ENCODE measurements at regions not wholly inside any gene's neighbourhood (a gene's known extent, or its start where the extent isn't known, plus 50 kb on each side); places are given as distances from the start of the nearest gene placed in this dataset.

DNA sequence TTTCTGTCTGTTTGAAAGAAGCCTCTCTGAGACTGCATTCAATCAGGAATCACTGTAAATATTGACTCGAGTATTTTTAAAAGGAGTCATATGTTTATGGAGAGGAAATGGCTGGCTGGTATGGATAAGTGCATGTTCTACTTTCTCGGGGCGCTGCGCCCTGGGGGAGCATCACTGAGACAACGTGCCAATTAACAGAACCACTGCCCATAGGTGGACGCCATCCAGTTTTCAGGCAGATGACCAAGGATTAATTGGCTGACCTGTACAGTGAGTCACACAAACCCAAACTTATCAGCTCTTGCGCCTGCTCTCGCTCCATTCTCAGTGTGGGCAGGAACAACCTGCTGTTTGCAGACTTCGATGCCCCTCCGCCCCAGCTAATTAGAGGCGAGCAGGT is 571.2 kb downstream of the QKI start:
- no peak for DNase-seq (ENCODE audit: low read depth, low spot score)
- H3K79me2 ChIP-seq (ENCODE audit: insufficient read depth, low read length): no peaks in the 10 kb centered on the region
- H3K4me2 ChIP-seq (ENCODE audit: low read length): no peak overlapping the region
- CTCF ChIA-PET: no interaction called here
- no peaks in the 10 kb centered on the region for H3K9me3 ChIP-seq (ENCODE audit: control insufficient read depth in 1 of 2, insufficient read depth in 1 of 2, low read depth in 1 of 2, low read length in 2 of 2)
- no peak overlapping the region for H2AFZ ChIP-seq (ENCODE audit: low read depth, low read length, poor library complexity, severe bottlenecking)
- H3K4me3 ChIP-seq (replicated peaks in 1 of 2; ENCODE audit: low read depth in 1 of 2, low read length in 2 of 2): no peak overlapping the region
- POLR2A ChIA-PET: no interaction called here
- no TSS peak for BruUV-seq (replicated peaks)
- intact Hi-C loops (cut with micrococcal nuclease): no loop called here
- H3K4me1 ChIP-seq (ENCODE audit: control insufficient read depth in 1 of 2, insufficient read depth in 2 of 2, low read length in 2 of 2): no peaks in the 10 kb centered on the region
- no peaks in the 10 kb centered on the region for H3K27me3 ChIP-seq (ENCODE audit: insufficient read depth, low read length)
- RAD21 ChIA-PET (ENCODE audit: low non-redundant PET in 1 of 2, low total read pairs in 2 of 2, uncharacterized antibody in 2 of 2, unreplicated experiment in 2 of 2): no interaction called here
- no peak for TF ChIP-seq ZNF274 (IDR thresholded peaks at IDR 0.05; ENCODE audit: low read depth, low read length)
- TF ChIP-seq, protein P1, sequence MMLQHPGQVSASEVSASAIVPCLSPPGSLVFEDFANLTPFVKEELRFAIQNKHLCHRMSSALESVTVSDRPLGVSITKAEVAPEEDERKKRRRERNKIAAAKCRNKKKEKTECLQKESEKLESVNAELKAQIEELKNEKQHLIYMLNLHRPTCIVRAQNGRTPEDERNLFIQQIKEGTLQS (IDR thresholded peaks at IDR 0.05): no peak
- no peak for TF ChIP-seq SIN3A (IDR thresholded peaks at IDR 0.05; ENCODE audit: low read depth)
- TF ChIP-seq FOSL1 (IDR thresholded peaks at IDR 0.05; ENCODE audit: low read depth): no peak
- TF ChIP-seq ELF1 (IDR thresholded peaks at IDR 0.05; ENCODE audit: borderline replicate concordance, low read depth): no peak
- TF ChIP-seq, protein P2, sequence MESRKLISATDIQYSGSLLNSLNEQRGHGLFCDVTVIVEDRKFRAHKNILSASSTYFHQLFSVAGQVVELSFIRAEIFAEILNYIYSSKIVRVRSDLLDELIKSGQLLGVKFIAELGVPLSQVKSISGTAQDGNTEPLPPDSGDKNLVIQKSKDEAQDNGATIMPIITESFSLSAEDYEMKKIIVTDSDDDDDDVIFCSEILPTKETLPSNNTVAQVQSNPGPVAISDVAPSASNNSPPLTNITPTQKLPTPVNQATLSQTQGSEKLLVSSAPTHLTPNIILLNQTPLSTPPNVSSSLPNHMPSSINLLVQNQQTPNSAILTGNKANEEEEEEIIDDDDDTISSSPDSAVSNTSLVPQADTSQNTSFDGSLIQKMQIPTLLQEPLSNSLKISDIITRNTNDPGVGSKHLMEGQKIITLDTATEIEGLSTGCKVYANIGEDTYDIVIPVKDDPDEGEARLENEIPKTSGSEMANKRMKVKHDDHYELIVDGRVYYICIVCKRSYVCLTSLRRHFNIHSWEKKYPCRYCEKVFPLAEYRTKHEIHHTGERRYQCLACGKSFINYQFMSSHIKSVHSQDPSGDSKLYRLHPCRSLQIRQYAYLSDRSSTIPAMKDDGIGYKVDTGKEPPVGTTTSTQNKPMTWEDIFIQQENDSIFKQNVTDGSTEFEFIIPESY (IDR thresholded peaks at IDR 0.05; ENCODE audit: extremely low read depth, insufficient replicate concordance, low read length): no peak
- no peak for TF ChIP-seq SP1 (IDR thresholded peaks at IDR 0.05; ENCODE audit: low read depth)
- TF ChIP-seq POLR2AphosphoS5 (IDR thresholded peaks at IDR 0.05; ENCODE audit: low read depth, low read length): no peak
- no peak for TF ChIP-seq EZH2phosphoT487 (IDR thresholded peaks at IDR 0.05; ENCODE audit: borderline replicate concordance)
- TF ChIP-seq TCF7L2 (IDR thresholded peaks at IDR 0.05; ENCODE audit: borderline replicate concordance, extremely low read depth, insufficient read depth, insufficient read length): no peak
- TF ChIP-seq, protein P3, sequence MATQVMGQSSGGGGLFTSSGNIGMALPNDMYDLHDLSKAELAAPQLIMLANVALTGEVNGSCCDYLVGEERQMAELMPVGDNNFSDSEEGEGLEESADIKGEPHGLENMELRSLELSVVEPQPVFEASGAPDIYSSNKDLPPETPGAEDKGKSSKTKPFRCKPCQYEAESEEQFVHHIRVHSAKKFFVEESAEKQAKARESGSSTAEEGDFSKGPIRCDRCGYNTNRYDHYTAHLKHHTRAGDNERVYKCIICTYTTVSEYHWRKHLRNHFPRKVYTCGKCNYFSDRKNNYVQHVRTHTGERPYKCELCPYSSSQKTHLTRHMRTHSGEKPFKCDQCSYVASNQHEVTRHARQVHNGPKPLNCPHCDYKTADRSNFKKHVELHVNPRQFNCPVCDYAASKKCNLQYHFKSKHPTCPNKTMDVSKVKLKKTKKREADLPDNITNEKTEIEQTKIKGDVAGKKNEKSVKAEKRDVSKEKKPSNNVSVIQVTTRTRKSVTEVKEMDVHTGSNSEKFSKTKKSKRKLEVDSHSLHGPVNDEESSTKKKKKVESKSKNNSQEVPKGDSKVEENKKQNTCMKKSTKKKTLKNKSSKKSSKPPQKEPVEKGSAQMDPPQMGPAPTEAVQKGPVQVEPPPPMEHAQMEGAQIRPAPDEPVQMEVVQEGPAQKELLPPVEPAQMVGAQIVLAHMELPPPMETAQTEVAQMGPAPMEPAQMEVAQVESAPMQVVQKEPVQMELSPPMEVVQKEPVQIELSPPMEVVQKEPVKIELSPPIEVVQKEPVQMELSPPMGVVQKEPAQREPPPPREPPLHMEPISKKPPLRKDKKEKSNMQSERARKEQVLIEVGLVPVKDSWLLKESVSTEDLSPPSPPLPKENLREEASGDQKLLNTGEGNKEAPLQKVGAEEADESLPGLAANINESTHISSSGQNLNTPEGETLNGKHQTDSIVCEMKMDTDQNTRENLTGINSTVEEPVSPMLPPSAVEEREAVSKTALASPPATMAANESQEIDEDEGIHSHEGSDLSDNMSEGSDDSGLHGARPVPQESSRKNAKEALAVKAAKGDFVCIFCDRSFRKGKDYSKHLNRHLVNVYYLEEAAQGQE (IDR thresholded peaks at IDR 0.05; ENCODE audit: low read depth): no peak
- no peak for TF ChIP-seq YY1 (IDR thresholded peaks at IDR 0.05; ENCODE audit: extremely low read depth, insufficient replicate concordance, low read depth, low read length)
- no peak for TF ChIP-seq ZFX (IDR thresholded peaks at IDR 0.05)
- TF ChIP-seq, protein P4, sequence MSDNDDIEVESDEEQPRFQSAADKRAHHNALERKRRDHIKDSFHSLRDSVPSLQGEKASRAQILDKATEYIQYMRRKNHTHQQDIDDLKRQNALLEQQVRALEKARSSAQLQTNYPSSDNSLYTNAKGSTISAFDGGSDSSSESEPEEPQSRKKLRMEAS (IDR thresholded peaks at IDR 0.05): no peak
- no peak for TF ChIP-seq POLR2A (IDR thresholded peaks at IDR 0.05; ENCODE audit: borderline replicate concordance, extremely low read depth, insufficient read depth, insufficient read length)
- H3K36me3 ChIP-seq (ENCODE audit: control insufficient read depth in 1 of 2, insufficient read depth in 2 of 2, low read length in 2 of 2): no peaks in the 10 kb centered on the region
- H3K9ac ChIP-seq (ENCODE audit: low read length): no peak overlapping the region
- H3K9me2 ChIP-seq (ENCODE audit: insufficient read depth): no peaks in the 10 kb centered on the region
- H4K20me1 ChIP-seq (ENCODE audit: insufficient read depth): no peaks in the 10 kb centered on the region
- no peak for ATAC-seq
- no peak overlapping the region for H3K27ac ChIP-seq (ENCODE audit: low read depth, low read length)
